IMR-90 (cell line): ENCODE measurements at regions not wholly inside any gene's neighbourhood (a gene's known extent, or its start where the extent isn't known, plus 50 kb on each side); places are given as distances from the start of the nearest gene placed in this dataset.

Experiments
- ATAC-seq: fragments of 200-7000 bp; cut with Tn5 transposase; 2 replicates; pipeline ENCODE4 v1.9.1; 2020; ENCODE audit warnings: low read depth, mild to moderate bottlenecking, moderate library complexity
- BruUV-seq: library from RNA; stranded (reverse); fragments of 400-500 nt; replicated peaks from 2 replicates; lab custom pipeline; 2021; lab: Mats Ljungman, UMichigan
- CTCF ChIA-PET: fragments of 300-600 bp; formaldehyde crosslinking; extraction: SDS; loops from one replicate; lab custom pipeline; 2021; ENCODE audit warnings: antibody characterized with exemption; lab: Yijun Ruan, JAX
- POLR2A ChIA-PET: fragments of 300-600 bp; sonication (Branson Sonifier 250); formaldehyde crosslinking; loops from one replicate; lab custom pipeline; 2022; ENCODE audit warnings: antibody characterized with exemption; ENCODE audit not compliant: unreplicated experiment; lab: Charles Lee
- DNase-seq: peaks from one replicate; pipeline ENCODE4 v3.0.0; 2013
- H2AFZ ChIP-seq: replicated peaks from 2 replicates; pipeline ENCODE3; 2013; ENCODE audit warnings: low read length, mild to moderate bottlenecking; ENCODE audit not compliant: poor library complexity
- H2AK5ac ChIP-seq: 2 replicates; pipeline ENCODE4 v1.6.1; 2013; ENCODE audit warnings: low read depth, low read length, inconsistent platforms
- H2AK9ac ChIP-seq: replicated peaks from 2 replicates; pipeline ENCODE3; 2013; ENCODE audit warnings: mild to moderate bottlenecking, low read depth, low read length, moderate library complexity; ENCODE audit not compliant: poor library complexity
- H2BK120ac ChIP-seq: 2 replicates; pipeline ENCODE4 v1.6.1; 2013; ENCODE audit warnings: low read depth, low read length, inconsistent platforms
- H2BK15ac ChIP-seq: 3 replicates; pipeline ENCODE4 v1.6.1; 2013; ENCODE audit warnings: low read depth, low read length, inconsistent platforms
- H2BK20ac ChIP-seq: 2 replicates; pipeline ENCODE4 v1.6.1; 2013; ENCODE audit warnings: low read depth, mild to moderate bottlenecking, inconsistent platforms, low read length, moderate library complexity
- H2BK5ac ChIP-seq: 2 replicates; pipeline ENCODE4 v1.6.1; 2013; ENCODE audit warnings: mild to moderate bottlenecking, low read depth, low read length, inconsistent platforms; ENCODE audit not compliant: poor library complexity, severe bottlenecking
- H3K14ac ChIP-seq: replicated peaks from 2 replicates; pipeline ENCODE4 v1.6.1; 2013; ENCODE audit warnings: low read depth, low read length, inconsistent platforms
- H3K18ac ChIP-seq: 2 replicates; pipeline ENCODE4 v1.6.1; 2013; ENCODE audit warnings: low read depth, low read length, control low read depth
- H3K23ac ChIP-seq: 2 replicates; pipeline ENCODE4 v1.6.1; 2013; ENCODE audit warnings: low read depth, low read length, inconsistent platforms
- H3K27ac ChIP-seq: 2 replicates; pipeline ENCODE4 v1.5.1; 2013; ENCODE audit warnings: mild to moderate bottlenecking, control low read depth, low read length; ENCODE audit not compliant: insufficient read depth
- H3K27me3 ChIP-seq: 2 replicates; pipeline ENCODE4 v1.6.1; 2013; ENCODE audit warnings: low read length; ENCODE audit not compliant: control insufficient read depth, insufficient read depth
- H3K36me3 ChIP-seq: 2 replicates; pipeline ENCODE4 v1.6.1; 2013; ENCODE audit warnings: low read length, mixed read lengths; ENCODE audit not compliant: control insufficient read depth, insufficient read depth
- H3K4ac ChIP-seq: 2 replicates; pipeline ENCODE4 v1.6.1; 2013; ENCODE audit warnings: low read depth, low read length, inconsistent platforms
- H3K4me1 ChIP-seq: 2 replicates; pipeline ENCODE4 v1.6.1; 2013; ENCODE audit warnings: low read length, mixed read lengths; ENCODE audit not compliant: control insufficient read depth, insufficient read depth
- H3K4me2 ChIP-seq: 2 replicates; pipeline ENCODE4 v1.6.1; 2013; ENCODE audit warnings: low read depth, mild to moderate bottlenecking, control low read depth, low read length, moderate library complexity
- H3K4me3 ChIP-seq: 2 replicates; pipeline ENCODE4 v1.5.1; 2013; ENCODE audit warnings: low read depth, mild to moderate bottlenecking, control low read depth, low read length, moderate library complexity; ENCODE audit not compliant: insufficient read depth
- H3K56ac ChIP-seq: 2 replicates; pipeline ENCODE4 v1.6.1; 2013; ENCODE audit warnings: low read length, inconsistent platforms; ENCODE audit not compliant: insufficient read depth; ENCODE audit errors: extremely low read depth
- H3K79me1 ChIP-seq, 2 experiments: 2 replicates each; pipeline ENCODE4 v1.6.1; 2013; ENCODE audit warnings: low read length in 2 of 2, inconsistent platforms in 1 of 2, low read depth in 1 of 2
- H3K9ac ChIP-seq: 2 replicates; pipeline ENCODE4 v1.6.1; 2013; ENCODE audit warnings: low read depth, low read length, control low read depth
- H3K9me1 ChIP-seq: 2 replicates; pipeline ENCODE4 v1.6.1; 2013; ENCODE audit warnings: low read length, inconsistent platforms; ENCODE audit not compliant: insufficient read depth
- H3K9me3 ChIP-seq: 2 replicates; pipeline ENCODE4 v1.6.1; 2013; ENCODE audit warnings: low read length; ENCODE audit not compliant: control insufficient read depth, insufficient read depth
- H4K20me1 ChIP-seq: 2 replicates; pipeline ENCODE4 v1.6.1; 2013; ENCODE audit warnings: low read length, inconsistent platforms; ENCODE audit not compliant: insufficient read depth
- H4K5ac ChIP-seq: 2 replicates; pipeline ENCODE4 v1.6.1; 2013; ENCODE audit warnings: mild to moderate bottlenecking, low read depth, low read length, control low read depth
- H4K8ac ChIP-seq, 2 experiments: 2 replicates each; pipeline ENCODE4 v1.6.1; 2013; ENCODE audit warnings: low read depth in 2 of 2, low read length in 2 of 2, control low read depth in 1 of 2, inconsistent platforms in 1 of 2
- H4K91ac ChIP-seq: 2 replicates; pipeline ENCODE4 v1.6.1; 2013; ENCODE audit warnings: low read depth, low read length, inconsistent platforms; ENCODE audit not compliant: insufficient read depth
- BHLHE40 ChIP-seq: fragments of 150-350 bp; IDR thresholded peaks from 2 replicates; pipeline ENCODE4 v1.6.1; 2016; ENCODE audit warnings: mild to moderate bottlenecking, low read depth, low read length
- CEBPB ChIP-seq: IDR thresholded peaks from 2 replicates; pipeline ENCODE4 v1.6.1; 2012; ENCODE audit warnings: low read depth, low read length, improper control_type of control experiment
- CHD1 ChIP-seq: IDR thresholded peaks from 2 replicates; pipeline ENCODE4 v1.6.1; 2012; ENCODE audit warnings: low read depth, low read length, improper control_type of control experiment
- FOS ChIP-seq: fragments of 150-350 bp; IDR thresholded peaks from 2 replicates; pipeline ENCODE4 v1.6.1; 2016; ENCODE audit warnings: low read depth, low read length
- MAFK ChIP-seq: IDR thresholded peaks from 2 replicates; pipeline ENCODE4 v1.6.1; 2012; ENCODE audit warnings: low read depth, low read length, improper control_type of control experiment
- MAZ ChIP-seq: IDR thresholded peaks from 2 replicates; pipeline ENCODE4 v1.6.1; 2012; ENCODE audit warnings: low read depth, mild to moderate bottlenecking, low read length, improper control_type of control experiment, moderate library complexity, borderline replicate concordance
- MXI1 ChIP-seq: IDR thresholded peaks from 2 replicates; pipeline ENCODE4 v1.6.1; 2012; ENCODE audit warnings: low read depth, mild to moderate bottlenecking, low read length, moderate library complexity, borderline replicate concordance
- NFE2L2 ChIP-seq: fragments of 150-350 bp; IDR thresholded peaks from 2 replicates; pipeline ENCODE4 v1.6.1; 2016; ENCODE audit warnings: low read depth, mild to moderate bottlenecking, low read length
- POLR2A ChIP-seq: IDR thresholded peaks from 2 replicates; pipeline ENCODE4 v1.6.1; 2012; ENCODE audit warnings: mild to moderate bottlenecking, low read depth, low read length
- RAD21 ChIP-seq: IDR thresholded peaks from 2 replicates; pipeline ENCODE4 v1.6.1; 2012; ENCODE audit warnings: low read length, improper control_type of control experiment
- RCOR1 ChIP-seq: IDR thresholded peaks from 2 replicates; pipeline ENCODE4 v1.6.1; 2012; ENCODE audit warnings: mild to moderate bottlenecking, low read length, improper control_type of control experiment; ENCODE audit not compliant: insufficient replicate concordance
- RFX5 ChIP-seq: IDR thresholded peaks from 2 replicates; pipeline ENCODE4 v1.8.0; 2012; ENCODE audit warnings: low read depth, mild to moderate bottlenecking, low read length, moderate library complexity
- SMC3 ChIP-seq: fragments of 150-350 bp; IDR thresholded peaks from 2 replicates; pipeline ENCODE4 v1.6.1; 2016; ENCODE audit warnings: low read depth, mild to moderate bottlenecking, antibody characterized with exemption, low read length, moderate library complexity
- WGBS, 2 experiments: methylation state at CpG; one replicate each; pipeline versions ENCODE4 v1.1.5 to v1.1.7; 2013; ENCODE audit warnings: missing lambda C conversion rate in 2 of 2; ENCODE audit not compliant: insufficient read length in 1 of 2; ENCODE audit errors: extremely low coverage in 2 of 2; 5-methylcytosine and 5-hydroxymethylcytosine counted together
- dilution Hi-C: fragments of 300-500 bp; cut with HindIII; formaldehyde crosslinking; loops from one replicate; pipeline ENCODE4 v1.14.3; 2018; ENCODE audit warnings: low sequenced_read_pairs; ENCODE audit not compliant: unreplicated experiment
- in situ Hi-C: fragments of 300-500 bp; cut with MboI; formaldehyde crosslinking; loops from 3 replicates; pipeline ENCODE4 v1.14.3; 2019; ENCODE audit warnings: low sequenced_read_pairs, inconsistent platforms, mixed read lengths
- intact Hi-C: fragments of 100-400 bp; cut with micrococcal nuclease; formaldehyde crosslinking; loops from 2 replicates; pipeline ENCODE4 v1.10.0; 2022
- TF ChIP-seq, protein P1 (sequence below): fragments of 150-350 bp; IDR thresholded peaks from 2 replicates; pipeline ENCODE4 v1.6.1; 2016; ENCODE audit warnings: low read depth, mild to moderate bottlenecking, low read length, moderate library complexity, borderline replicate concordance
- TF ChIP-seq, protein P2 (sequence below): conservative IDR thresholded peaks from 2 replicates; pipeline ENCODE4 v1.5.1; 2012; ENCODE audit warnings: mild to moderate bottlenecking, low read depth, low read length, improper control_type of control experiment
- TF ChIP-seq, protein P3 (sequence below): fragments of 150-350 bp; IDR thresholded peaks from 2 replicates; pipeline ENCODE4 v1.6.1; 2017; ENCODE audit warnings: mild to moderate bottlenecking, antibody characterized with exemption, low read length, low read depth

DNA sequence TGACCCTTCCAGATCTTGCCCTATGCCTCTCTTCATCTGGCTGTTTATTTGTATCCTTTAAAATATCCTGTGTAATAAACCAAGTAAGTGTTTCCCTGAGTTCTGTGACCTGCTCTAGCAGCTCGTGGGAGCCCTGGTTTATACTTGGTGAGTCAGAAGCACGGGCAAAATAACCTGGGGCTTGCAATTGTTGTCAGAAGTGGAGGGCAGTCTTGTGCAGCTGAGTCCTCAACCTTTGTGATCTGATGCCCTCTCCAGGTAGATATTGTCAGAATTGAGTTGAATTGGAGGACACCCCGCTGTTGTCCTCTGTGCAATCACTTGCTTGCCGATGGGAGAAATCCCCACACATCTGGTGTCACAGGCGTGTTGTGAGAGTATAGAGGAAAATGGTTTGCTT is 62.5 kb upstream of the PRICKLE1 start:
- H3K56ac ChIP-seq = no peak overlapping the region
- no peak overlapping the region for H2AFZ ChIP-seq
- H3K14ac ChIP-seq = no peak overlapping the region
- dilution Hi-C loops = no loop called here
- H2BK120ac ChIP-seq = no peak overlapping the region
- TF ChIP-seq, protein P1, sequence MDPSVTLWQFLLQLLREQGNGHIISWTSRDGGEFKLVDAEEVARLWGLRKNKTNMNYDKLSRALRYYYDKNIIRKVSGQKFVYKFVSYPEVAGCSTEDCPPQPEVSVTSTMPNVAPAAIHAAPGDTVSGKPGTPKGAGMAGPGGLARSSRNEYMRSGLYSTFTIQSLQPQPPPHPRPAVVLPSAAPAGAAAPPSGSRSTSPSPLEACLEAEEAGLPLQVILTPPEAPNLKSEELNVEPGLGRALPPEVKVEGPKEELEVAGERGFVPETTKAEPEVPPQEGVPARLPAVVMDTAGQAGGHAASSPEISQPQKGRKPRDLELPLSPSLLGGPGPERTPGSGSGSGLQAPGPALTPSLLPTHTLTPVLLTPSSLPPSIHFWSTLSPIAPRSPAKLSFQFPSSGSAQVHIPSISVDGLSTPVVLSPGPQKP = no peak
- TF ChIP-seq, protein P2, sequence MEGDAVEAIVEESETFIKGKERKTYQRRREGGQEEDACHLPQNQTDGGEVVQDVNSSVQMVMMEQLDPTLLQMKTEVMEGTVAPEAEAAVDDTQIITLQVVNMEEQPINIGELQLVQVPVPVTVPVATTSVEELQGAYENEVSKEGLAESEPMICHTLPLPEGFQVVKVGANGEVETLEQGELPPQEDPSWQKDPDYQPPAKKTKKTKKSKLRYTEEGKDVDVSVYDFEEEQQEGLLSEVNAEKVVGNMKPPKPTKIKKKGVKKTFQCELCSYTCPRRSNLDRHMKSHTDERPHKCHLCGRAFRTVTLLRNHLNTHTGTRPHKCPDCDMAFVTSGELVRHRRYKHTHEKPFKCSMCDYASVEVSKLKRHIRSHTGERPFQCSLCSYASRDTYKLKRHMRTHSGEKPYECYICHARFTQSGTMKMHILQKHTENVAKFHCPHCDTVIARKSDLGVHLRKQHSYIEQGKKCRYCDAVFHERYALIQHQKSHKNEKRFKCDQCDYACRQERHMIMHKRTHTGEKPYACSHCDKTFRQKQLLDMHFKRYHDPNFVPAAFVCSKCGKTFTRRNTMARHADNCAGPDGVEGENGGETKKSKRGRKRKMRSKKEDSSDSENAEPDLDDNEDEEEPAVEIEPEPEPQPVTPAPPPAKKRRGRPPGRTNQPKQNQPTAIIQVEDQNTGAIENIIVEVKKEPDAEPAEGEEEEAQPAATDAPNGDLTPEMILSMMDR = no peak
- TF ChIP-seq CEBPB = no peak
- TF ChIP-seq BHLHE40 = no peak
- no peak for TF ChIP-seq RFX5
- no peak for TF ChIP-seq MAFK
- TF ChIP-seq RAD21 = no peak
- TF ChIP-seq, protein P3, sequence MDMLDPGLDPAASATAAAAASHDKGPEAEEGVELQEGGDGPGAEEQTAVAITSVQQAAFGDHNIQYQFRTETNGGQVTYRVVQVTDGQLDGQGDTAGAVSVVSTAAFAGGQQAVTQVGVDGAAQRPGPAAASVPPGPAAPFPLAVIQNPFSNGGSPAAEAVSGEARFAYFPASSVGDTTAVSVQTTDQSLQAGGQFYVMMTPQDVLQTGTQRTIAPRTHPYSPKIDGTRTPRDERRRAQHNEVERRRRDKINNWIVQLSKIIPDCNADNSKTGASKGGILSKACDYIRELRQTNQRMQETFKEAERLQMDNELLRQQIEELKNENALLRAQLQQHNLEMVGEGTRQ = no peak
- TF ChIP-seq NFE2L2 = no peak
- TF ChIP-seq SMC3 = no peak
- TF ChIP-seq RCOR1 = no peak
- no peak for TF ChIP-seq MXI1
- no peak for TF ChIP-seq CHD1
- no peak for TF ChIP-seq POLR2A
- no peak for TF ChIP-seq FOS
- no peak for TF ChIP-seq MAZ
- no peak for DNase-seq
- H3K4me3 ChIP-seq = no peak overlapping the region
- H3K27ac ChIP-seq = no peak overlapping the region
- no peak overlapping the region for H3K4me2 ChIP-seq
- intact Hi-C loops = loop anchor here (5.0 kb wide), 1 partner anchor 45 kb away; no protein-coding TSS in a partner anchor
- H2BK15ac ChIP-seq = no peak overlapping the region
- no peak overlapping the region for H4K5ac ChIP-seq
- H4K20me1 ChIP-seq = no peaks in the 10 kb centered on the region
- in situ Hi-C loops = no loop called here
- no peaks in the 10 kb centered on the region for H3K36me3 ChIP-seq
- no peak overlapping the region for H4K8ac ChIP-seq
- H3K4me1 ChIP-seq = no peaks in the 10 kb centered on the region
- H2AK5ac ChIP-seq = no peak overlapping the region
- H3K18ac ChIP-seq = no peak overlapping the region
- H2BK20ac ChIP-seq = no peak overlapping the region
- no peak overlapping the region for H3K23ac ChIP-seq
- H2BK5ac ChIP-seq = no peak overlapping the region
- peaks cover 2% of the 10 kb centered on the region; the same call in 1 of the 2 replicates for H3K9me3 ChIP-seq
- ChIA-PET CTCF (no interaction called here), POLR2A (no interaction called here)
- H3K4ac ChIP-seq = no peak overlapping the region
- no peak overlapping the region for H3K9ac ChIP-seq
- BruUV-seq = no TSS peak
- no CpG with 5 or more reads among the region's 5 CpGs for WGBS, 2 experiments
- no peak for ATAC-seq
- no peaks in the 10 kb centered on the region for H3K9me1 ChIP-seq
- H2AK9ac ChIP-seq = no peak overlapping the region
- peaks cover 7% of the 10 kb centered on the region; the same call in 1 of the 2 replicates for H3K27me3 ChIP-seq
- no peak overlapping the region for H4K91ac ChIP-seq
- no peaks in the 10 kb centered on the region for H3K79me1 ChIP-seq
